ENCODE measurements at regions not wholly inside any gene's neighbourhood (a gene's known extent, or its start where the extent isn't known, plus 50 kb on each side); places are given as distances from the start of the nearest gene placed in this dataset.

DNA sequence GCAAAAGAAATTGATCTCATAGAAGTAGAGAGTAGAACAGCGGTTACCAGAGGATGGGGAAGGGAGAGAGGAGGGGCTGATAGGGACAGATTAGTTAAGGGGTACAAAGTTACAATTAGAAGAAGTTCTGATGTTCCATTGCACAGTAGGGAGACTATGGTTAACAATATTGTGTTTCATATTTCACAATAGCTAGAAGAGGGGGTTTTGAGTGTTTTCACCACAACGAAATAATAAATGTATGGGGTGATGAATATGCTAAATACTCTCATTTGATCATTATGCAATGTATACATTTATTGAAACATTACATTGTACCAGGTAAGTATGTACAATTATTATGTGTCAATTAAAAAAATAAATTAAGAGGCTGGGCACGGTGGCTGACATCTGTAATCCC is 291.2 kb upstream of the KCNJ16 start:
- TF ChIP-seq JUN (CRISPR knock-in tag; IDR thresholded peaks at IDR 0.05) (no peak), MTA3 (CRISPR knock-in tag; IDR thresholded peaks at IDR 0.05) (no peak), BRCA1 (CRISPR knock-in tag; IDR thresholded peaks at IDR 0.05) (no peak), RBAK (CRISPR knock-in tag; IDR thresholded peaks at IDR 0.05) (no peak), RFXANK (CRISPR knock-in tag; IDR thresholded peaks at IDR 0.05) (no peak), FOSL1 (CRISPR knock-in tag; IDR thresholded peaks at IDR 0.05; ENCODE audit: borderline replicate concordance) (no peak)
- TF ChIP-seq, protein P1, sequence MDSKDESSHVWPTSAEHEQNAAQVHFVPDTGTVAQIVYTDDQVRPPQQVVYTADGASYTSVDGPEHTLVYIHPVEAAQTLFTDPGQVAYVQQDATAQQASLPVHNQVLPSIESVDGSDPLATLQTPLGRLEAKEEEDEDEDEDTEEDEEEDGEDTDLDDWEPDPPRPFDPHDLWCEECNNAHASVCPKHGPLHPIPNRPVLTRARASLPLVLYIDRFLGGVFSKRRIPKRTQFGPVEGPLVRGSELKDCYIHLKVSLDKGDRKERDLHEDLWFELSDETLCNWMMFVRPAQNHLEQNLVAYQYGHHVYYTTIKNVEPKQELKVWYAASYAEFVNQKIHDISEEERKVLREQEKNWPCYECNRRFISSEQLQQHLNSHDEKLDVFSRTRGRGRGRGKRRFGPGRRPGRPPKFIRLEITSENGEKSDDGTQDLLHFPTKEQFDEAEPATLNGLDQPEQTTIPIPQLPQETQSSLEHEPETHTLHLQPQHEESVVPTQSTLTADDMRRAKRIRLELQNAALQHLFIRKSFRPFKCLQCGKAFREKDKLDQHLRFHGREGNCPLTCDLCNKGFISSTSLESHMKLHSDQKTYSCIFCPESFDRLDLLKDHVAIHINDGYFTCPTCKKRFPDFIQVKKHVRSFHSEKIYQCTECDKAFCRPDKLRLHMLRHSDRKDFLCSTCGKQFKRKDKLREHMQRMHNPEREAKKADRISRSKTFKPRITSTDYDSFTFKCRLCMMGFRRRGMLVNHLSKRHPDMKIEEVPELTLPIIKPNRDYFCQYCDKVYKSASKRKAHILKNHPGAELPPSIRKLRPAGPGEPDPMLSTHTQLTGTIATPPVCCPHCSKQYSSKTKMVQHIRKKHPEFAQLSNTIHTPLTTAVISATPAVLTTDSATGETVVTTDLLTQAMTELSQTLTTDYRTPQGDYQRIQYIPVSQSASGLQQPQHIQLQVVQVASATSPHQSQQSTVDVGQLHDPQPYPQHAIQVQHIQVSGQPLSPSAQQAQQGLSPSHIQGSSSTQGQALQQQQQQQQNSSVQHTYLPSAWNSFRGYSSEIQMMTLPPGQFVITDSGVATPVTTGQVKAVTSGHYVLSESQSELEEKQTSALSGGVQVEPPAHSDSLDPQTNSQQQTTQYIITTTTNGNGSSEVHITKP (CRISPR knock-in tag; IDR thresholded peaks at IDR 0.05; ENCODE audit: low read depth), result no peak
- TF ChIP-seq, protein P2, sequence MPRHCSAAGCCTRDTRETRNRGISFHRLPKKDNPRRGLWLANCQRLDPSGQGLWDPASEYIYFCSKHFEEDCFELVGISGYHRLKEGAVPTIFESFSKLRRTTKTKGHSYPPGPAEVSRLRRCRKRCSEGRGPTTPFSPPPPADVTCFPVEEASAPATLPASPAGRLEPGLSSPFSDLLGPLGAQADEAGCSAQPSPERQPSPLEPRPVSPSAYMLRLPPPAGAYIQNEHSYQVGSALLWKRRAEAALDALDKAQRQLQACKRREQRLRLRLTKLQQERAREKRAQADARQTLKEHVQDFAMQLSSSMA (CRISPR knock-in tag; IDR thresholded peaks at IDR 0.05), result no peak
- TF ChIP-seq, protein P3, sequence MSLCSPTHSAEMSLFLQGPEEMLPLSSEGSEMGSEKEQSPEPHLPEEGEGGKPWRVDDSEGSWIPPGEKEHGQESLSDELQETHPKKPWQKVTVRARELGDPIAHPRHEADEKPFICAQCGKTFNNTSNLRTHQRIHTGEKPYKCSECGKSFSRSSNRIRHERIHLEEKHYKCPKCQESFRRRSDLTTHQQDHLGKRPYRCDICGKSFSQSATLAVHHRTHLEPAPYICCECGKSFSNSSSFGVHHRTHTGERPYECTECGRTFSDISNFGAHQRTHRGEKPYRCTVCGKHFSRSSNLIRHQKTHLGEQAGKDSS (CRISPR knock-in tag; IDR thresholded peaks at IDR 0.05; ENCODE audit: borderline replicate concordance, low read depth), result no peak
- TF ChIP-seq, protein P4, sequence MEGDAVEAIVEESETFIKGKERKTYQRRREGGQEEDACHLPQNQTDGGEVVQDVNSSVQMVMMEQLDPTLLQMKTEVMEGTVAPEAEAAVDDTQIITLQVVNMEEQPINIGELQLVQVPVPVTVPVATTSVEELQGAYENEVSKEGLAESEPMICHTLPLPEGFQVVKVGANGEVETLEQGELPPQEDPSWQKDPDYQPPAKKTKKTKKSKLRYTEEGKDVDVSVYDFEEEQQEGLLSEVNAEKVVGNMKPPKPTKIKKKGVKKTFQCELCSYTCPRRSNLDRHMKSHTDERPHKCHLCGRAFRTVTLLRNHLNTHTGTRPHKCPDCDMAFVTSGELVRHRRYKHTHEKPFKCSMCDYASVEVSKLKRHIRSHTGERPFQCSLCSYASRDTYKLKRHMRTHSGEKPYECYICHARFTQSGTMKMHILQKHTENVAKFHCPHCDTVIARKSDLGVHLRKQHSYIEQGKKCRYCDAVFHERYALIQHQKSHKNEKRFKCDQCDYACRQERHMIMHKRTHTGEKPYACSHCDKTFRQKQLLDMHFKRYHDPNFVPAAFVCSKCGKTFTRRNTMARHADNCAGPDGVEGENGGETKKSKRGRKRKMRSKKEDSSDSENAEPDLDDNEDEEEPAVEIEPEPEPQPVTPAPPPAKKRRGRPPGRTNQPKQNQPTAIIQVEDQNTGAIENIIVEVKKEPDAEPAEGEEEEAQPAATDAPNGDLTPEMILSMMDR (CRISPR knock-in tag; IDR thresholded peaks at IDR 0.05), result no peak

All from HepG2 (cell line).